ENCODE measurements at regions not wholly inside any gene's neighbourhood (a gene's known extent, or its start where the extent isn't known, plus 50 kb on each side); places are given as distances from the start of the nearest gene placed in this dataset.

GRCh38 chr10:53598914-53599313, 826.3 kb upstream of the MBL2 start:
- no peaks in the 10 kb centered on the region for H3K36me3 ChIP-seq (ENCODE audit: low read depth)
- H3K4me1 ChIP-seq (ENCODE audit: low read depth), result no peaks in the 10 kb centered on the region
- H3K4me3 ChIP-seq, result no peak overlapping the region
- no peaks in the 10 kb centered on the region for H3K9me3 ChIP-seq
- intact Hi-C loops (cut with DNase I, micrococcal nuclease), result no loop called here
- DNase-seq (no peak), ATAC-seq (no peak)
- no peak for TF ChIP-seq CTCF (IDR thresholded peaks at IDR 0.05)

GRCh38 chr10:53597835-53598251, 825.3 kb upstream of the MBL2 start:
- Histone ChIP-seq H3K4me3 (no peak overlapping the region), H3K9me3 (no peaks in the 10 kb centered on the region), H3K36me3 (ENCODE audit: low read depth) (no peaks in the 10 kb centered on the region), H3K4me1 (ENCODE audit: low read depth) (no peaks in the 10 kb centered on the region)
- TF ChIP-seq CTCF (IDR thresholded peaks at IDR 0.05), result no peak
- ATAC-seq, result no peak
- intact Hi-C loops (cut with DNase I, micrococcal nuclease), result no loop called here
- DNase-seq, result no peak

DNA sequence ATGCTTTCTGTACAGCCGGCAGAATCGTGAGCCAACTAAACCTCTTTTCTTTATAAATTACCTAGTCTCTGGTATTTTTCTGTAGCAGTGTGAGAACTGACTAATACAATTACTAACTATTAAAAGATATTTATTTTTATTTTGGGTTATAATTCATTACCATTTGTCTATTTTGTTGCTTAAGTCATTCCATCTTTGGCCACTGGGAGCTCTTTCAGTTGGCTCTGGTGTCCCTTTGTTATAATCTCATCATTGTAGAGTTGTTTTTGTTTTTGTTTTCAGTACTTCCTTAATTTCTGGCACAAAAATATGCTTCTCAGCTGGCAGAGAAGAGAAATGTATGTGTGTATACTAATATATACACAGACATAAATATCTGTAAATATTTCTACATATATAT, 807.9 kb upstream of the MBL2 start:
- intact Hi-C loops (cut with DNase I, micrococcal nuclease), result no loop called here
- DNase-seq, result no peak
- ATAC-seq, result no peak
- Histone ChIP-seq H3K4me1 (ENCODE audit: low read depth) (no peaks in the 10 kb centered on the region), H3K4me3 (no peak overlapping the region), H3K9me3 (no peaks in the 10 kb centered on the region), H3K36me3 (ENCODE audit: low read depth) (no peaks in the 10 kb centered on the region)
- TF ChIP-seq CTCF (IDR thresholded peaks at IDR 0.05), result no peak

GRCh38 chr10:53579773-53580172, 807.2 kb upstream of the MBL2 start:
- H3K4me3 ChIP-seq, result no peak overlapping the region
- no peak for TF ChIP-seq CTCF (IDR thresholded peaks at IDR 0.05)
- ATAC-seq (no peak), DNase-seq (no peak)
- H3K4me1 ChIP-seq (ENCODE audit: low read depth), result no peaks in the 10 kb centered on the region
- no peaks in the 10 kb centered on the region for H3K36me3 ChIP-seq (ENCODE audit: low read depth)
- H3K9me3 ChIP-seq, result no peaks in the 10 kb centered on the region
- intact Hi-C loops (cut with DNase I, micrococcal nuclease), result no loop called here

DNA sequence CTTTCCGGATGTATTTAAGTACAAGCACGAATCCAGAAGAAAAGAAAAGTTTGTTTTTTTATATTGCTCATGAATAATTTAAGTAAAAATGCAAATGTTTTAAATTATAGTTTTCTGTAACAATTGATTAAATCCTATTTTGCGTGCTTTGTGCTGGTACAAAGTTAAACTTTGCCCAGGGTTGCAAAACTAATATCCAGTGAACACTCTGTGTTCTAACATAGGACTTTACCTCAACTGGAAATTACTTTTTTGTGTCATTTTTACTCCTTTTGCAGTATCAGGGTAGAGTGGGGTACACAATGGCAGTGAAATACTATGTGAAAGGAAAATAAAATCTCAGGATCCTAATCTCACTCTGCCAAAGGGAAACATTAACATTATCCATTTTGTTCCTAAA, 801.4 kb upstream of the MBL2 start:
- Histone ChIP-seq H3K4me1 (ENCODE audit: low read depth) (no peaks in the 10 kb centered on the region), H3K4me3 (no peak overlapping the region), H3K9me3 (no peaks in the 10 kb centered on the region), H3K36me3 (ENCODE audit: low read depth) (no peaks in the 10 kb centered on the region)
- no peak for DNase-seq
- TF ChIP-seq CTCF (IDR thresholded peaks at IDR 0.05), result no peak
- intact Hi-C loops (cut with DNase I, micrococcal nuclease), result no loop called here
- no peak for ATAC-seq

GRCh38 chr10:53573498-53573897, 800.9 kb upstream of the MBL2 start:
- no peaks in the 10 kb centered on the region for H3K9me3 ChIP-seq
- DNase-seq (no peak), ATAC-seq (no peak)
- no peaks in the 10 kb centered on the region for H3K36me3 ChIP-seq (ENCODE audit: low read depth)
- TF ChIP-seq CTCF (IDR thresholded peaks at IDR 0.05), result no peak
- H3K4me1 ChIP-seq (ENCODE audit: low read depth), result no peaks in the 10 kb centered on the region
- intact Hi-C loops (cut with DNase I, micrococcal nuclease), result no loop called here
- H3K4me3 ChIP-seq, result no peak overlapping the region

Data from mucosa of descending colon (tissue), 3 donors.